A549 (cell line): ENCODE measurements at regions not wholly inside any gene's neighbourhood (a gene's known extent, or its start where the extent isn't known, plus 50 kb on each side); places are given as distances from the start of the nearest gene placed in this dataset.

ENCODE experiments used
- BHLHE40 ChIP-seq: IDR thresholded peaks from 2 replicates; pipeline ENCODE4 v1.6.1; 2012; ENCODE audit warnings: low read depth, low read length, inconsistent platforms
- CTCF ChIP-seq: fragments of >200 bp; sonication (Bioruptor Twin); formaldehyde crosslinking; IDR thresholded peaks from 3 replicates; pipeline ENCODE4 v1.5.1; 2016
- FOSL2 ChIP-seq, 2 experiments: fragments of 450-650 bp in 1 of 2; fragments of >200 bp in 1 of 2; sonication (Bioruptor Twin) in 1 of 2; formaldehyde crosslinking; IDR thresholded peaks; 2 replicates each; pipeline versions ENCODE4 v1.5.0 to v1.6.1; 2016 to 2020; ENCODE audit warnings: mild to moderate bottlenecking in 1 of 2, moderate library complexity in 1 of 2
- GATA3 ChIP-seq: IDR thresholded peaks from 2 replicates; pipeline ENCODE4 v1.6.1; 2012; ENCODE audit warnings: borderline replicate concordance
- MAFK ChIP-seq: fragments of 450-650 bp; IDR thresholded peaks from 2 replicates; pipeline ENCODE4 v1.6.1; 2014; ENCODE audit not compliant: partially characterized antibody
- MAX ChIP-seq: IDR thresholded peaks from 2 replicates; pipeline ENCODE4 v1.6.1; 2012
- MYC ChIP-seq: IDR thresholded peaks from 2 replicates; pipeline ENCODE4 v1.6.1; 2012; ENCODE audit warnings: mild to moderate bottlenecking, inconsistent platforms, low read length, improper control_type of control experiment, borderline replicate concordance
- NR3C1 ChIP-seq: fragments of >200 bp; sonication (Bioruptor Twin); formaldehyde crosslinking; IDR thresholded peaks from 3 replicates; pipeline ENCODE4 v1.6.1; 2017
- POLR2A ChIP-seq: IDR thresholded peaks from 2 replicates; pipeline ENCODE4 v1.6.1; 2012; ENCODE audit warnings: mild to moderate bottlenecking, low read length
- RAD21 ChIP-seq, 2 experiments: fragments of >200 bp in 1 of 2; sonication (Bioruptor Twin) in 1 of 2; formaldehyde crosslinking in 1 of 2; IDR thresholded peaks in 1 of 2; conservative IDR thresholded peaks in 1 of 2; 2 replicates in 1 of 2; 3 replicates in 1 of 2; pipeline ENCODE4 v1.6.1; 2012 to 2018; ENCODE audit warnings: inconsistent platforms in 1 of 2
- SMC3 ChIP-seq: fragments of >200 bp; sonication (Bioruptor Twin); formaldehyde crosslinking; IDR thresholded peaks from 3 replicates; pipeline ENCODE4 v1.6.1; 2018; ENCODE audit warnings: inconsistent platforms
- SREBF2 ChIP-seq: fragments of 450-650 bp; IDR thresholded peaks from 2 replicates; pipeline ENCODE4 v1.6.1; 2014; ENCODE audit warnings: mild to moderate bottlenecking, moderate library complexity
- TF ChIP-seq, protein P1 (sequence below): fragments of 450-650 bp; IDR thresholded peaks from 2 replicates; pipeline ENCODE4 v1.6.1; 2014; ENCODE audit warnings: antibody characterized with exemption
- TF ChIP-seq, protein P2 (sequence below): fragments of 200-600 bp; sonication (generic); IDR thresholded peaks from 2 replicates; pipeline ENCODE4 v1.6.1; 2016; ENCODE audit warnings: antibody characterized with exemption, mild to moderate bottlenecking, moderate library complexity

DNA sequence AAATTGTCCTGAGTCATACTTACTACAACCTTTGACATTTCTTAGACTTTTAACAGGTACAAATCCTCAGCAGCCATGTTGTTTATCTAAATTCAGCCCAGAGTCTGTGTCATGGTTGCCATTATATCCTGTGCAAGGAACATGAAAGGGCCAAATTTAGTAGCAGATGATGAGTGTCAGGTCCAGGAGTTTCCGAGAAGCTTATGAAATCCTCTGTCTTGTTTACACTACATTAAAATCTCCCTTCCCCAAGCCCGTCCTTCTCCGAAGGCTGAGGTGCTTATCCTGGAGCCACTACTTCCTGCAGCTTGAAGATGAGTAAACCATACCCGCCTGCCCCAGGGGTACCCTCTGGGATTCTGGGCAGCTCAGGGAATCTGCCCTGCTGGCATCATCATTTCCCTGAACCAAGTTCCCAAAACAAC lies 102.6 kb upstream of the SERP2 start:
- TF ChIP-seq POLR2A (no peak), CTCF (no peak), MAX (no peak), RAD21 (conservative IDR thresholded peaks at IDR 0.05 in 1 of 2, IDR thresholded peaks at IDR 0.05 in 1 of 2) (no peak; a peak in 1 of 5 replicates), SREBF2 (no peak), MYC (no peak), SMC3 (no peak), FOSL2 (IDR thresholded peaks at IDR 0.05) (no peak), FOSL2 (CRISPR knock-in tag; IDR thresholded peaks at IDR 0.05) (no peak), GATA3 (no peak), NR3C1 (no peak), BHLHE40 (no peak), MAFK (peak; percentile 7)
- TF ChIP-seq, protein P1, sequence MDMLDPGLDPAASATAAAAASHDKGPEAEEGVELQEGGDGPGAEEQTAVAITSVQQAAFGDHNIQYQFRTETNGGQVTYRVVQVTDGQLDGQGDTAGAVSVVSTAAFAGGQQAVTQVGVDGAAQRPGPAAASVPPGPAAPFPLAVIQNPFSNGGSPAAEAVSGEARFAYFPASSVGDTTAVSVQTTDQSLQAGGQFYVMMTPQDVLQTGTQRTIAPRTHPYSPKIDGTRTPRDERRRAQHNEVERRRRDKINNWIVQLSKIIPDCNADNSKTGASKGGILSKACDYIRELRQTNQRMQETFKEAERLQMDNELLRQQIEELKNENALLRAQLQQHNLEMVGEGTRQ = no peak
- TF ChIP-seq, protein P2, sequence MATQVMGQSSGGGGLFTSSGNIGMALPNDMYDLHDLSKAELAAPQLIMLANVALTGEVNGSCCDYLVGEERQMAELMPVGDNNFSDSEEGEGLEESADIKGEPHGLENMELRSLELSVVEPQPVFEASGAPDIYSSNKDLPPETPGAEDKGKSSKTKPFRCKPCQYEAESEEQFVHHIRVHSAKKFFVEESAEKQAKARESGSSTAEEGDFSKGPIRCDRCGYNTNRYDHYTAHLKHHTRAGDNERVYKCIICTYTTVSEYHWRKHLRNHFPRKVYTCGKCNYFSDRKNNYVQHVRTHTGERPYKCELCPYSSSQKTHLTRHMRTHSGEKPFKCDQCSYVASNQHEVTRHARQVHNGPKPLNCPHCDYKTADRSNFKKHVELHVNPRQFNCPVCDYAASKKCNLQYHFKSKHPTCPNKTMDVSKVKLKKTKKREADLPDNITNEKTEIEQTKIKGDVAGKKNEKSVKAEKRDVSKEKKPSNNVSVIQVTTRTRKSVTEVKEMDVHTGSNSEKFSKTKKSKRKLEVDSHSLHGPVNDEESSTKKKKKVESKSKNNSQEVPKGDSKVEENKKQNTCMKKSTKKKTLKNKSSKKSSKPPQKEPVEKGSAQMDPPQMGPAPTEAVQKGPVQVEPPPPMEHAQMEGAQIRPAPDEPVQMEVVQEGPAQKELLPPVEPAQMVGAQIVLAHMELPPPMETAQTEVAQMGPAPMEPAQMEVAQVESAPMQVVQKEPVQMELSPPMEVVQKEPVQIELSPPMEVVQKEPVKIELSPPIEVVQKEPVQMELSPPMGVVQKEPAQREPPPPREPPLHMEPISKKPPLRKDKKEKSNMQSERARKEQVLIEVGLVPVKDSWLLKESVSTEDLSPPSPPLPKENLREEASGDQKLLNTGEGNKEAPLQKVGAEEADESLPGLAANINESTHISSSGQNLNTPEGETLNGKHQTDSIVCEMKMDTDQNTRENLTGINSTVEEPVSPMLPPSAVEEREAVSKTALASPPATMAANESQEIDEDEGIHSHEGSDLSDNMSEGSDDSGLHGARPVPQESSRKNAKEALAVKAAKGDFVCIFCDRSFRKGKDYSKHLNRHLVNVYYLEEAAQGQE = no peak
